ENCODE measurements at regions not wholly inside any gene's neighbourhood (a gene's known extent, or its start where the extent isn't known, plus 50 kb on each side); places are given as distances from the start of the nearest gene placed in this dataset.

- Histone ChIP-seq H3K27ac (no peak overlapping the region), H3K4me1 (no peaks in the 10 kb centered on the region), H3K9me3 (no peaks in the 10 kb centered on the region), H3K4me3 (no peak overlapping the region), H3K36me3 (no peaks in the 10 kb centered on the region), H3K27me3 (no peaks in the 10 kb centered on the region)
- ATAC-seq (no peak), DNase-seq (no peak)
- no peak for TF ChIP-seq CTCF (IDR thresholded peaks at IDR 0.05)
- intact Hi-C loops (cut with DNase I), result no loop called here
Measured at GRCh38 chr6:80939898-80940297, 812.6 kb downstream of the TENT5A start.

DNA sequence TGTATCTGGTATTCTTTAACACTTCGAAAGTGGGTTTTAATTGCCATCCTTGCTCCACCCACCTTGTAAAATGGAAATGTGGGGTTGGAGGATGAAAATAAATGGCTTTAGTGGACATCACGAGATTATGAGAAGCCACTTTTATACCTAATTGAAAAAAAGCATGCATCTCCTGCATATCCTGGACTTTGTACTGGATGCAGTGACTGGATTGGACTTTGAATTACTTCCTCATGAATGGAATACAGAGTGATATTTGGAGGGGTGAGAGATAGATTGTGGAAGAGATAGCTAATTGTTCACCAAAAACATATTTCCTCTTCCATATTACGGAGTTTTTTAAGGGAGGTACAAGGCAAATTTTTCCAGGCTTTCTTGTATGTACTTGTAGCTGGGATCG lies 813.0 kb downstream of the TENT5A start:
- Histone ChIP-seq H3K4me3 (no peak overlapping the region), H3K27ac (no peak overlapping the region), H3K4me1 (no peaks in the 10 kb centered on the region), H3K27me3 (no peaks in the 10 kb centered on the region), H3K9me3 (no peaks in the 10 kb centered on the region), H3K36me3 (no peaks in the 10 kb centered on the region)
- intact Hi-C loops (cut with DNase I), result no loop called here
- DNase-seq, result no peak
- no peak for ATAC-seq
- TF ChIP-seq CTCF (IDR thresholded peaks at IDR 0.05), result no peak

- Histone ChIP-seq H3K4me3 (no peak overlapping the region), H3K36me3 (no peaks in the 10 kb centered on the region), H3K9me3 (no peaks in the 10 kb centered on the region), H3K4me1 (no peaks in the 10 kb centered on the region), H3K27me3 (no peaks in the 10 kb centered on the region), H3K27ac (no peak overlapping the region)
- intact Hi-C loops (cut with DNase I), result no loop called here
- DNase-seq, result no peak
- no peak for ATAC-seq
- no peak for TF ChIP-seq CTCF (IDR thresholded peaks at IDR 0.05)
Measured at GRCh38 chr6:80938131-80938530, 814.4 kb downstream of the TENT5A start.

GRCh38 chr6:80932359-80932758 lies 820.1 kb downstream of the TENT5A start:
- DNase-seq, result no peak
- H3K27me3 ChIP-seq, result no peaks in the 10 kb centered on the region
- no peak overlapping the region for H3K27ac ChIP-seq
- H3K4me3 ChIP-seq, result no peak overlapping the region
- intact Hi-C loops (cut with DNase I), result no loop called here
- no peak for ATAC-seq
- no peak for TF ChIP-seq CTCF (IDR thresholded peaks at IDR 0.05)
- no peaks in the 10 kb centered on the region for H3K36me3 ChIP-seq
- H3K4me1 ChIP-seq, result no peaks in the 10 kb centered on the region
- H3K9me3 ChIP-seq, result no peaks in the 10 kb centered on the region

DNA sequence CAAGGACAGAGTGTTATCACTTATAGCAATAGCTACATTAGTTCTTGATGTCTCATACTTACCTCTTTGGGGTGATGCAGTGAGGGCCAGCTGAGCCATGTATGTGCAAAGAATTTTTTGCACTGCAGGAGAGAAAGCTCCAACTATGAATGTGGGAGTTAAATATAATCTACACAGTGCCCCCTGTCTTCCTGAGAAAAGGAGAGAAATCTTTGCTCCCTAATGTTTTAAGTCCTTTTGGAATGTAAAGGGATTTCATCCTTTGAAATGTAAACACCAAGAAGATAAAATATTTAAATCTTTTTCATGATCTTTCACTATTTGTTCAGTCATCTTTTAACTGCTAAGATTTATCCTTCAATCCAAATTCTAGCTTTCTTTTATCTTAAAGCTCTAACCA lies 822.1 kb downstream of the TENT5A start:
- no peak overlapping the region for H3K27ac ChIP-seq

More for the DNA sequence above, 822.1 kb downstream of the TENT5A start:
- intact Hi-C loops (cut with DNase I), result no loop called here
- no peak overlapping the region for H3K4me3 ChIP-seq
- no peaks in the 10 kb centered on the region for H3K27me3 ChIP-seq
- H3K4me1 ChIP-seq, result no peaks in the 10 kb centered on the region
- no peak for ATAC-seq
- no peaks in the 10 kb centered on the region for H3K36me3 ChIP-seq
- no peaks in the 10 kb centered on the region for H3K9me3 ChIP-seq
- TF ChIP-seq CTCF (IDR thresholded peaks at IDR 0.05), result no peak
- no peak for DNase-seq

Measured in upper lobe of right lung (tissue), 1 donor.